H54 (cell line): ENCODE measurements at regions not wholly inside any gene's neighbourhood (a gene's known extent, or its start where the extent isn't known, plus 50 kb on each side); places are given as distances from the start of the nearest gene placed in this dataset.

ENCODE experiments used
- DNase-seq: peaks from one replicate; pipeline ENCODE4 v3.0.0; 2011; ENCODE audit warnings: low spot score, mixed read lengths; ENCODE audit not compliant: insufficient read length
- FAIRE-seq: peaks from 3 replicates; lab custom pipeline; 2011; peaks lifted over from hg19 to GRCh38; lab: Jason Lieb, UNC
- POLR2A ChIP-seq: IDR thresholded peaks from 2 replicates; pipeline ENCODE4 v1.6.1; 2011; ENCODE audit warnings: low read depth, mild to moderate bottlenecking, low read length

GRCh38 chrX:16526003-16526402 lies 124.0 kb upstream of the S100G start:
- DNase-seq (no peak), FAIRE-seq (no peak)
- TF ChIP-seq POLR2A: no peak

- DNase-seq (no peak), FAIRE-seq (no peak)
- no peak for TF ChIP-seq POLR2A
These were observed 121.3 kb upstream of the S100G start for GRCh38 chrX:16528620-16529019.
